ENCODE measurements at regions not wholly inside any gene's neighbourhood (a gene's known extent, or its start where the extent isn't known, plus 50 kb on each side); places are given as distances from the start of the nearest gene placed in this dataset.

GRCh38 chr10:104541820-104542219, 99.3 kb upstream of the SORCS3 start:
- H3K9me3 Mint-ChIP-seq: peaks cover 5% of the 10 kb centered on the region
- no peak for ATAC-seq (replicated peaks; ENCODE audit: extremely low read depth, poor library complexity, severe bottlenecking)
- no peak overlapping the region for H3K27ac Mint-ChIP-seq (ENCODE audit: low read depth)
- no peak overlapping the region for H3K4me3 Mint-ChIP-seq
- no peaks in the 10 kb centered on the region for H3K36me3 Mint-ChIP-seq (ENCODE audit: insufficient read depth)
- H3K4me1 Mint-ChIP-seq: no peaks in the 10 kb centered on the region
- DNase-seq (ENCODE audit: low spot score in 2 of 2): no peak
- peaks cover 30% of the 10 kb centered on the region for H3K27me3 Mint-ChIP-seq

GRCh38 chr10:104546336-104546735, 94.8 kb upstream of the SORCS3 start:
- no peak for DNase-seq (ENCODE audit: low spot score in 2 of 2)
- H3K4me3 Mint-ChIP-seq: no peak overlapping the region
- H3K27me3 Mint-ChIP-seq: peaks cover 26% of the 10 kb centered on the region
- no peak overlapping the region for H3K27ac Mint-ChIP-seq (ENCODE audit: low read depth)
- H3K36me3 Mint-ChIP-seq (ENCODE audit: insufficient read depth): peaks cover 2% of the 10 kb centered on the region
- no peaks in the 10 kb centered on the region for H3K4me1 Mint-ChIP-seq
- peaks cover 5% of the 10 kb centered on the region for H3K9me3 Mint-ChIP-seq
- no peak for ATAC-seq (replicated peaks; ENCODE audit: extremely low read depth, poor library complexity, severe bottlenecking)

- H3K4me3 Mint-ChIP-seq: no peak overlapping the region
- H3K36me3 Mint-ChIP-seq (ENCODE audit: insufficient read depth): peaks cover 2% of the 10 kb centered on the region
- no peak overlapping the region for H3K27ac Mint-ChIP-seq (ENCODE audit: low read depth)
- peaks cover 5% of the 10 kb centered on the region for H3K9me3 Mint-ChIP-seq
- no peaks in the 10 kb centered on the region for H3K4me1 Mint-ChIP-seq
- no peak for DNase-seq (ENCODE audit: low spot score in 2 of 2)
- no peak for ATAC-seq (replicated peaks; ENCODE audit: extremely low read depth, poor library complexity, severe bottlenecking)
- H3K27me3 Mint-ChIP-seq: peaks cover 26% of the 10 kb centered on the region
Observed at GRCh38 chr10:104546756-104547155, 94.3 kb upstream of the SORCS3 start.

GRCh38 chr10:104548090-104548489, 93.0 kb upstream of the SORCS3 start:
- ATAC-seq (replicated peaks; ENCODE audit: extremely low read depth, poor library complexity, severe bottlenecking): no peak
- peaks cover 27% of the 10 kb centered on the region for H3K27me3 Mint-ChIP-seq
- DNase-seq (ENCODE audit: low spot score in 2 of 2): no peak
- H3K9me3 Mint-ChIP-seq: peaks cover 5% of the 10 kb centered on the region
- no peak overlapping the region for H3K4me3 Mint-ChIP-seq
- peaks cover 2% of the 10 kb centered on the region for H3K36me3 Mint-ChIP-seq (ENCODE audit: insufficient read depth)
- H3K27ac Mint-ChIP-seq (ENCODE audit: low read depth): no peak overlapping the region
- no peaks in the 10 kb centered on the region for H3K4me1 Mint-ChIP-seq

GRCh38 chr10:104556831-104557230, 84.3 kb upstream of the SORCS3 start:
- Mint-ChIP-seq H3K4me3 (no peak overlapping the region), H3K9me3 (no peaks in the 10 kb centered on the region), H3K27me3 (peaks cover 51% of the 10 kb centered on the region), H3K27ac (ENCODE audit: low read depth) (no peak overlapping the region), H3K36me3 (ENCODE audit: insufficient read depth) (peaks cover 2% of the 10 kb centered on the region), H3K4me1 (no peaks in the 10 kb centered on the region)
- DNase-seq (ENCODE audit: low spot score in 2 of 2): no peak
- ATAC-seq (replicated peaks; ENCODE audit: extremely low read depth, poor library complexity, severe bottlenecking): no peak

- no peaks in the 10 kb centered on the region for H3K9me3 Mint-ChIP-seq
- peaks cover 2% of the 10 kb centered on the region for H3K36me3 Mint-ChIP-seq (ENCODE audit: insufficient read depth)
- H3K27me3 Mint-ChIP-seq: peaks cover 60% of the 10 kb centered on the region
- no peak for DNase-seq (ENCODE audit: low spot score in 2 of 2)
- ATAC-seq (replicated peaks; ENCODE audit: extremely low read depth, poor library complexity, severe bottlenecking): no peak
- H3K4me3 Mint-ChIP-seq: no peak overlapping the region
- H3K4me1 Mint-ChIP-seq: no peaks in the 10 kb centered on the region
- no peak overlapping the region for H3K27ac Mint-ChIP-seq (ENCODE audit: low read depth)
Observed at GRCh38 chr10:104557966-104558365, 83.1 kb upstream of the SORCS3 start.

GRCh38 chr10:104559935-104560334, 81.2 kb upstream of the SORCS3 start:
- DNase-seq (ENCODE audit: low spot score in 2 of 2): no peak

GRCh38 chr10:104563051-104563450, 78.0 kb upstream of the SORCS3 start:
- no peak for ATAC-seq (replicated peaks; ENCODE audit: extremely low read depth, poor library complexity, severe bottlenecking)
- Mint-ChIP-seq H3K4me1 (no peaks in the 10 kb centered on the region), H3K27ac (ENCODE audit: low read depth) (no peak overlapping the region), H3K4me3 (no peak overlapping the region), H3K36me3 (ENCODE audit: insufficient read depth) (no peaks in the 10 kb centered on the region), H3K9me3 (no peaks in the 10 kb centered on the region), H3K27me3 (peaks cover 52% of the 10 kb centered on the region)
- no peak for DNase-seq (ENCODE audit: low spot score in 2 of 2)

More at GRCh38 chr10:104559935-104560334, 81.2 kb upstream of the SORCS3 start:
- no peaks in the 10 kb centered on the region for H3K9me3 Mint-ChIP-seq
- no peaks in the 10 kb centered on the region for H3K4me1 Mint-ChIP-seq
- H3K4me3 Mint-ChIP-seq: no peak overlapping the region
- no peak for ATAC-seq (replicated peaks; ENCODE audit: extremely low read depth, poor library complexity, severe bottlenecking)
- peaks cover 43% of the 10 kb centered on the region for H3K27me3 Mint-ChIP-seq
- peaks cover 2% of the 10 kb centered on the region for H3K36me3 Mint-ChIP-seq (ENCODE audit: insufficient read depth)
- no peak overlapping the region for H3K27ac Mint-ChIP-seq (ENCODE audit: low read depth)

GRCh38 chr10:104563548-104563947, 77.5 kb upstream of the SORCS3 start:
- ATAC-seq (replicated peaks; ENCODE audit: extremely low read depth, poor library complexity, severe bottlenecking) (no peak), DNase-seq (ENCODE audit: low spot score in 2 of 2) (no peak)
- peaks cover 54% of the 10 kb centered on the region for H3K27me3 Mint-ChIP-seq
- no peak overlapping the region for H3K4me3 Mint-ChIP-seq
- H3K4me1 Mint-ChIP-seq: no peaks in the 10 kb centered on the region
- H3K27ac Mint-ChIP-seq (ENCODE audit: low read depth): no peak overlapping the region
- H3K36me3 Mint-ChIP-seq (ENCODE audit: insufficient read depth): no peaks in the 10 kb centered on the region
- no peaks in the 10 kb centered on the region for H3K9me3 Mint-ChIP-seq

GRCh38 chr10:104574427-104574826, 66.7 kb upstream of the SORCS3 start:
- DNase-seq (ENCODE audit: low spot score in 2 of 2) (no peak), ATAC-seq (replicated peaks; ENCODE audit: extremely low read depth, poor library complexity, severe bottlenecking) (no peak)
- peaks cover 38% of the 10 kb centered on the region for H3K27me3 Mint-ChIP-seq
- H3K4me3 Mint-ChIP-seq: no peak overlapping the region
- peaks cover 19% of the 10 kb centered on the region for H3K9me3 Mint-ChIP-seq
- H3K36me3 Mint-ChIP-seq (ENCODE audit: insufficient read depth): peaks cover 3% of the 10 kb centered on the region
- no peaks in the 10 kb centered on the region for H3K4me1 Mint-ChIP-seq
- H3K27ac Mint-ChIP-seq (ENCODE audit: low read depth): no peak overlapping the region

- no peak overlapping the region for H3K27ac Mint-ChIP-seq (ENCODE audit: low read depth)
- H3K4me3 Mint-ChIP-seq: no peak overlapping the region
- H3K4me1 Mint-ChIP-seq: no peaks in the 10 kb centered on the region
- H3K9me3 Mint-ChIP-seq: peaks cover 15% of the 10 kb centered on the region
- H3K27me3 Mint-ChIP-seq: peaks cover 34% of the 10 kb centered on the region
- H3K36me3 Mint-ChIP-seq (ENCODE audit: insufficient read depth): peaks cover 3% of the 10 kb centered on the region
- DNase-seq (ENCODE audit: low spot score in 2 of 2): no peak
- no peak for ATAC-seq (replicated peaks; ENCODE audit: extremely low read depth, poor library complexity, severe bottlenecking)
Observed at GRCh38 chr10:104574838-104575237, 66.3 kb upstream of the SORCS3 start.

GRCh38 chr10:104576611-104577010, 64.5 kb upstream of the SORCS3 start:
- Mint-ChIP-seq H3K4me3 (no peak overlapping the region), H3K4me1 (peaks cover 10% of the 10 kb centered on the region), H3K36me3 (ENCODE audit: insufficient read depth) (peaks cover 3% of the 10 kb centered on the region), H3K27ac (ENCODE audit: low read depth) (no peak overlapping the region), H3K9me3 (peaks cover 3% of the 10 kb centered on the region), H3K27me3 (peaks cover 33% of the 10 kb centered on the region)
- no peak for ATAC-seq (replicated peaks; ENCODE audit: extremely low read depth, poor library complexity, severe bottlenecking)
- no peak for DNase-seq (ENCODE audit: low spot score in 2 of 2)

GRCh38 chr10:104577163-104577562, 63.9 kb upstream of the SORCS3 start:
- no peak overlapping the region for H3K4me3 Mint-ChIP-seq
- peaks cover 34% of the 10 kb centered on the region for H3K27me3 Mint-ChIP-seq

More at GRCh38 chr10:104577163-104577562, 63.9 kb upstream of the SORCS3 start:
- Mint-ChIP-seq H3K36me3 (ENCODE audit: insufficient read depth) (peaks cover 3% of the 10 kb centered on the region), H3K27ac (ENCODE audit: low read depth) (no peak overlapping the region), H3K9me3 (no peaks in the 10 kb centered on the region), H3K4me1 (peaks cover 10% of the 10 kb centered on the region)
- no peak for DNase-seq (ENCODE audit: low spot score in 2 of 2)
- no peak for ATAC-seq (replicated peaks; ENCODE audit: extremely low read depth, poor library complexity, severe bottlenecking)

Measured in central memory CD8-positive, alpha-beta T cell (primary cell).